GM23338 (cell line): ENCODE measurements at regions not wholly inside any gene's neighbourhood (a gene's known extent, or its start where the extent isn't known, plus 50 kb on each side); places are given as distances from the start of the nearest gene placed in this dataset.

ENCODE experiments used
- CREB1 ChIP-seq: fragments of 250-450 bp; sonication (Bioruptor Pico); IDR thresholded peaks from 2 replicates; pipeline ENCODE4 v1.5.0; 2020; ENCODE audit warnings: low read depth, mild to moderate bottlenecking, moderate library complexity
- CTCF ChIP-seq, 2 experiments: fragments of 200-600 bp in 1 of 2; sonication (generic) in 1 of 2; conservative IDR thresholded peaks; 2 replicates each; pipeline versions ENCODE4 v1.5.1 to v1.6.1; 2016 to 2017; ENCODE audit warnings: antibody characterized with exemption in 2 of 2, low read depth in 2 of 2, mild to moderate bottlenecking in 2 of 2, moderate library complexity in 1 of 2
- ETS1 ChIP-seq: IDR thresholded peaks from 2 replicates; pipeline ENCODE4 v1.6.1; 2016; ENCODE audit warnings: antibody characterized with exemption
- EZH2 ChIP-seq: fragments of 200-600 bp; sonication (generic); IDR thresholded peaks from one replicate; pipeline ENCODE4 v1.8.0; 2017; ENCODE audit warnings: antibody characterized with exemption, mild to moderate bottlenecking, low read depth; ENCODE audit not compliant: unreplicated experiment
- EZH2phosphoT487 ChIP-seq: fragments of 200-600 bp; sonication (generic); IDR thresholded peaks from one replicate; pipeline ENCODE4 v1.8.1; 2018; ENCODE audit warnings: antibody characterized with exemption; ENCODE audit not compliant: unreplicated experiment
- JUNB ChIP-seq: IDR thresholded peaks from one replicate; pipeline ENCODE4 v1.6.1; 2016; ENCODE audit warnings: antibody characterized with exemption; ENCODE audit not compliant: unreplicated experiment
- NANOG ChIP-seq: IDR thresholded peaks from 2 replicates; pipeline ENCODE4 v1.6.1; 2016; ENCODE audit warnings: antibody characterized with exemption, borderline replicate concordance
- POLR2AphosphoS5 ChIP-seq: IDR thresholded peaks from 2 replicates; pipeline ENCODE4 v1.6.1; 2016; ENCODE audit warnings: antibody characterized with exemption, low read depth
- REST ChIP-seq: IDR thresholded peaks from one replicate; pipeline ENCODE4 v1.6.1; 2018; ENCODE audit warnings: antibody characterized with exemption; ENCODE audit not compliant: unreplicated experiment
- ZNF114 ChIP-seq: fragments of 250-450 bp; sonication (Bioruptor Pico); IDR thresholded peaks from 2 replicates; pipeline ENCODE4 v1.5.0; 2020; ENCODE audit warnings: mild to moderate bottlenecking, moderate library complexity

DNA sequence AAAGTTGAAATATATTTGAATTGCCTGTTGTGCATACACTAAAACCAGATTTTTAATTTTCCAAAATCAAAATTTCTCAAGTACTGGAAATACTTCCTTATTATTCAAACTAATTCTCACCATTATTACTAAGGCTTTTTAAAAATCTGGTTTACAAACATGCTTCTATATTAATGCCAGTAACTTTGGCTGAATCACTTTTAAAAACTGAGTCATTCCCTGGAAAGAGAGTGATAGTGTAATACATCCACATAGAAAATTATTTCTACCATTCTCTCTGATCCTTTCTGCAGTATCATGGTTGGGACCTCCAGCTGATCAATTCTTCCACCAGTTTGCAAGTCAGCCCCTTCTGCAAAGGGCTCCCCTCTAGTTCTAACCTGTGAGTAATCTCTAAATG is 165.3 kb upstream of the FAM241A start:
- TF ChIP-seq CTCF (conservative IDR thresholded peaks at IDR 0.05; ENCODE audit: low read depth in 2 of 2) (no peak), REST (no peak), CREB1 (no peak), EZH2phosphoT487 (no peak), NANOG (no peak), POLR2AphosphoS5 (no peak), EZH2 (no peak), ZNF114 (CRISPR knock-in tag) (no peak), JUNB (no peak), ETS1 (no peak)
